Fibroblast of the aortic adventitia (primary cell): ENCODE measurements at regions not wholly inside any gene's neighbourhood (a gene's known extent, or its start where the extent isn't known, plus 50 kb on each side); places are given as distances from the start of the nearest gene placed in this dataset.

Experiments
- DNase-seq: peaks from one replicate; pipeline ENCODE4 v3.0.0-alpha.2; 2010; ENCODE audit warnings: low read depth
- H3K4me3 ChIP-seq: 2 replicates; pipeline ENCODE4 v1.5.1; 2011; ENCODE audit warnings: low read depth, mild to moderate bottlenecking, control low read depth, low read length, moderate library complexity
- CTCF ChIP-seq: IDR thresholded peaks from 2 replicates; pipeline ENCODE4 v1.5.1; 2011; ENCODE audit warnings: mild to moderate bottlenecking, low read length, control low read depth, inconsistent platforms; ENCODE audit not compliant: insufficient read depth

DNA sequence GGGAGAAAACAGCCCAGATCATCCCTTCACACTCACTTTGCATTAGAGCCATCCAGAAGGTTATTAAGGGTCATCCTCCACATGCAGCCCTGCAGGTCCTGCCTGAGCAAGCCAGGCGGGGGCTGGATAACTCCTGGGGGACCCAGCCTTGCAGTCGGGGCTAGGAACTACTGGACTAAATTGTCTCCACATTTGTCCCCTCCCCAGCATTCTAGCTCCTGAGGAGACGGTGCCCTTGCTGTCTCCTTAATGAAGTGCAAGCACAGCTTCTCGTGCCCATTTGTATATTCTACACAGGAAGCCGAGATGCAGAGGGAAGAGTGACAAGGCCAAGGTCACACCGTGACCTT is 185.2 kb downstream of the C16orf95 start:
- DNase-seq = no peak
- no peak overlapping the region for H3K4me3 ChIP-seq
- TF ChIP-seq CTCF = no peak

- no peak for TF ChIP-seq CTCF
- peak; percentile 57 for DNase-seq
- H3K4me3 ChIP-seq = no peak overlapping the region
These were observed 184.7 kb downstream of the C16orf95 start for GRCh38 chr16:87132361-87133014.

- no peak overlapping the region for H3K4me3 ChIP-seq
- no peak for TF ChIP-seq CTCF
- no peak for DNase-seq
These were observed 183.9 kb downstream of the C16orf95 start for GRCh38 chr16:87133112-87133850.

DNA sequence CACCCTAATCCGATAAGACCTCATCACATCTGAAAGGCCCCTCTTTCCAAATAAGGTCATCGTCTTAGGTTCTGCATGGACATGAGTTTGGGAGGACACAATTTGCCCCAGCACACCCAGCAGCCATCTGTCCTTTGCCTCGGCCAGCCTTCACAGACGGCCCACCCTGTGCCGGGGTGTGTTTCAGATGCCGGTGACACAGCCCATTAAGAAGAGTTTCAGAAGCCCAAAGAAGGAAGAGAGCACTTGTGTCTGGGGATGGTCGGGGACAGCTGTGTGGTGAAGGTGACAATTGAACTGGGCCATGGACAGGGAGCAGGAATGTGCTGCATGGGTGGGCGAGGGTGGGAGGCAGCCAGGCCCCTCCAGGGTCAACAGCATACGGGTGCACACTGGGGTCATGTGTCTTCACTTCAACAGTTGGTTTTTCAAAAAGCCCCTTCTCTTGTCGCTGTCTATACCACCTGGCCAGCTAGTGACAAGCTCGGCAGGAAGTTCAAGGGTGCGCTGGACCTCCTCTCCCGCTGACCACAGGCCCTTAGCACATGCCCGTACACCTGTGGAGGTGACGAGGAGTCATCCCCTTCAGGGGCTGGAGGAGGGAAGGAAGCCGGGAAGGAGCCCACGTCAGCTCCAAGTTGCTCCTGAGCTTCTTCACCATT is 183.1 kb downstream of the C16orf95 start:
- no peak overlapping the region for H3K4me3 ChIP-seq
- no peak for TF ChIP-seq CTCF
- no peak for DNase-seq

GRCh38 chr16:87134628-87134995 is 182.6 kb downstream of the C16orf95 start:
- DNase-seq = no peak
- no peak for TF ChIP-seq CTCF
- no peak overlapping the region for H3K4me3 ChIP-seq

DNA sequence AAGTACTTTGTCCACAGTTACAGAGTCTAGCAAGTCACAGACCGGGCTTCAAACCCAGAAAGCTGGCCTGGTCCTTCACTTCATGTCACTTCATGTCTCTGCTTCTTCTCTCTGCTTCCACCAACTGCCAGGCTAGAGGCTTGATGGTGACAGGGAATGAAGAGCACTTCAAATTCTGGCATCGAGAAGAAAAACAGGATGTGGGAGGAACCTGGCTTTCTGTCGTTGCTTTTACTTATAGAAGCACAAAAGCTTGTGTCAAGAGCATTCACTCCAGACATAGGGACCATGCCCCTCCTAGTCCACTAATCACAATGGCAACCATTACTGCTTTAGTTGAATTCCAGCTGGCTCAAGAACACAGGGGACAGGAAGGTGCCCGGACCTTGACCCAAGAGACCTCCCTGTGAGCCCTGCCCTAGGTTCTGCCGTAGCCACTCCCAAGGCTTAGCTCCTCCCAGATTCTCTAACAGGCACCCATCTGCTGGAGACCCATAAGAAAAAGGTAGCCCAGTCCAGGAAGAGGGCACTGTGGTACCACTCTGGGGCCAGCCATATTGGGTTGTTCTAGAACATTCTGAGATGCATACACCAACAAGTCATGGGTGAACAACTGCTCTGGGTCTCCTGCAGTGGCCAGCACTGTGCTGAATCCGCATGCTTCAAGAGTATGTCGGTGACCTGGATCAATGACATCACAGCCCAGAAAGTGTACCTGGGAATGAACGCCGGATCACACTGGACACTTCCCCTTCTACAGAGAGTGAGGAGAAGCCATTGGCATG is 181.8 kb downstream of the C16orf95 start:
- TF ChIP-seq CTCF = no peak
- no peak for DNase-seq

More for the DNA sequence above, 181.8 kb downstream of the C16orf95 start:
- no peak overlapping the region for H3K4me3 ChIP-seq
